Gastrocnemius medialis (tissue), 4 donors: ENCODE measurements at regions not wholly inside any gene's neighbourhood (a gene's known extent, or its start where the extent isn't known, plus 50 kb on each side); places are given as distances from the start of the nearest gene placed in this dataset.

ENCODE experiments used
- POLR2A ChIP-seq, 2 donors: fragments of 450-650 bp; IDR thresholded peaks; one replicate each; pipeline ENCODE4 v1.6.1; 2017; ENCODE audit warnings: antibody characterized with exemption in 2 of 2, mild to moderate bottlenecking in 2 of 2, moderate library complexity in 2 of 2
- TF ChIP-seq, protein P1 (sequence below), 5 experiments: fragments of 450-650 bp in 3 of 5; fragments of 200-600 bp in 2 of 5; sonication (generic) in 2 of 5; IDR thresholded peaks in 4 of 5; conservative IDR thresholded peaks in 1 of 5; 1 replicate in 4 of 5; 2 replicates in 1 of 5; pipeline ENCODE4 v1.5.1; 2016 to 2019; ENCODE audit warnings: antibody characterized with exemption in 5 of 5, mild to moderate bottlenecking in 3 of 5, moderate library complexity in 3 of 5

- TF ChIP-seq, protein P1, sequence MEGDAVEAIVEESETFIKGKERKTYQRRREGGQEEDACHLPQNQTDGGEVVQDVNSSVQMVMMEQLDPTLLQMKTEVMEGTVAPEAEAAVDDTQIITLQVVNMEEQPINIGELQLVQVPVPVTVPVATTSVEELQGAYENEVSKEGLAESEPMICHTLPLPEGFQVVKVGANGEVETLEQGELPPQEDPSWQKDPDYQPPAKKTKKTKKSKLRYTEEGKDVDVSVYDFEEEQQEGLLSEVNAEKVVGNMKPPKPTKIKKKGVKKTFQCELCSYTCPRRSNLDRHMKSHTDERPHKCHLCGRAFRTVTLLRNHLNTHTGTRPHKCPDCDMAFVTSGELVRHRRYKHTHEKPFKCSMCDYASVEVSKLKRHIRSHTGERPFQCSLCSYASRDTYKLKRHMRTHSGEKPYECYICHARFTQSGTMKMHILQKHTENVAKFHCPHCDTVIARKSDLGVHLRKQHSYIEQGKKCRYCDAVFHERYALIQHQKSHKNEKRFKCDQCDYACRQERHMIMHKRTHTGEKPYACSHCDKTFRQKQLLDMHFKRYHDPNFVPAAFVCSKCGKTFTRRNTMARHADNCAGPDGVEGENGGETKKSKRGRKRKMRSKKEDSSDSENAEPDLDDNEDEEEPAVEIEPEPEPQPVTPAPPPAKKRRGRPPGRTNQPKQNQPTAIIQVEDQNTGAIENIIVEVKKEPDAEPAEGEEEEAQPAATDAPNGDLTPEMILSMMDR (IDR thresholded peaks at IDR 0.05 in 4 of 5, conservative IDR thresholded peaks at IDR 0.05 in 1 of 5), result no peak
- TF ChIP-seq POLR2A (IDR thresholded peaks at IDR 0.05), result no peak
Observed at GRCh38 chr2:164115806-164116205, 380.0 kb upstream of the FIGN start.
